Endothelial cell (in vitro differentiated cells): ENCODE measurements at regions not wholly inside any gene's neighbourhood (a gene's known extent, or its start where the extent isn't known, plus 50 kb on each side); places are given as distances from the start of the nearest gene placed in this dataset.

Experiments used
- DNase-seq: peaks from one replicate; pipeline ENCODE4 v3.0.0; 2021; ENCODE audit warnings: low spot score
- H3K27ac Mint-ChIP-seq: one replicate; pipeline ENCODE4 v1.8.0; 2021; ENCODE audit warnings: mixed read lengths, inconsistent platforms; ENCODE audit not compliant: unreplicated experiment
- H3K27me3 Mint-ChIP-seq: one replicate; pipeline ENCODE4 v1.8.0; 2021; ENCODE audit warnings: mild to moderate bottlenecking, moderate library complexity, mixed read lengths, inconsistent platforms; ENCODE audit not compliant: unreplicated experiment
- H3K36me3 Mint-ChIP-seq: one replicate; pipeline ENCODE4 v1.8.0; 2021; ENCODE audit warnings: mild to moderate bottlenecking, low read depth, mixed read lengths, inconsistent platforms; ENCODE audit not compliant: unreplicated experiment
- H3K4me1 Mint-ChIP-seq: one replicate; pipeline ENCODE4 v1.8.0; 2021; ENCODE audit warnings: mild to moderate bottlenecking, mixed read lengths, inconsistent platforms; ENCODE audit not compliant: unreplicated experiment
- H3K4me3 Mint-ChIP-seq: one replicate; pipeline ENCODE4 v1.8.0; 2021; ENCODE audit warnings: mild to moderate bottlenecking, mixed read lengths, inconsistent platforms; ENCODE audit not compliant: unreplicated experiment
- H3K9me3 Mint-ChIP-seq: one replicate; pipeline ENCODE4 v1.8.0; 2021; ENCODE audit warnings: mixed read lengths, inconsistent platforms; ENCODE audit not compliant: unreplicated experiment
- CTCF ChIP-seq: fragments of 200-600 bp; sonication (generic); IDR thresholded peaks from one replicate; pipeline ENCODE4 v1.5.0; 2021; ENCODE audit warnings: antibody characterized with exemption; ENCODE audit not compliant: unreplicated experiment

GRCh38 chr12:77294016-77294415 lies 228.6 kb upstream of the E2F7 start:
- DNase-seq: no peak
- TF ChIP-seq CTCF: no peak

GRCh38 chr12:77274926-77275325 lies 209.6 kb upstream of the E2F7 start:
- Mint-ChIP-seq H3K27me3 (no peaks in the 10 kb centered on the region), H3K9me3 (no peaks in the 10 kb centered on the region), H3K4me3 (no peak overlapping the region), H3K27ac (no peak overlapping the region), H3K36me3 (no peaks in the 10 kb centered on the region), H3K4me1 (peaks cover 4% of the 10 kb centered on the region)
- no peak for DNase-seq
- no peak for TF ChIP-seq CTCF

More at GRCh38 chr12:77294016-77294415, 228.6 kb upstream of the E2F7 start:
- no peak overlapping the region for H3K27ac Mint-ChIP-seq
- H3K9me3 Mint-ChIP-seq: no peaks in the 10 kb centered on the region
- no peaks in the 10 kb centered on the region for H3K36me3 Mint-ChIP-seq
- H3K4me1 Mint-ChIP-seq: no peaks in the 10 kb centered on the region
- no peak overlapping the region for H3K4me3 Mint-ChIP-seq
- H3K27me3 Mint-ChIP-seq: no peaks in the 10 kb centered on the region

- Mint-ChIP-seq H3K27me3 (no peaks in the 10 kb centered on the region), H3K4me1 (peaks cover 4% of the 10 kb centered on the region)
Observed at GRCh38 chr12:77273898-77274297, 208.5 kb upstream of the E2F7 start.

GRCh38 chr12:77256956-77257355 lies 191.6 kb upstream of the E2F7 start:
- no peak for DNase-seq
- H3K4me3 Mint-ChIP-seq: no peak overlapping the region
- no peaks in the 10 kb centered on the region for H3K9me3 Mint-ChIP-seq
- H3K27me3 Mint-ChIP-seq: peaks cover 1% of the 10 kb centered on the region
- H3K4me1 Mint-ChIP-seq: no peaks in the 10 kb centered on the region
- H3K36me3 Mint-ChIP-seq: no peaks in the 10 kb centered on the region
- no peak overlapping the region for H3K27ac Mint-ChIP-seq
- no peak for TF ChIP-seq CTCF

More at GRCh38 chr12:77273898-77274297, 208.5 kb upstream of the E2F7 start:
- DNase-seq: no peak
- Mint-ChIP-seq H3K36me3 (no peaks in the 10 kb centered on the region), H3K9me3 (no peaks in the 10 kb centered on the region), H3K4me3 (no peak overlapping the region), H3K27ac (no peak overlapping the region)
- no peak for TF ChIP-seq CTCF

- no peaks in the 10 kb centered on the region for H3K9me3 Mint-ChIP-seq
- peaks cover 3% of the 10 kb centered on the region for H3K4me1 Mint-ChIP-seq
- no peak for DNase-seq
- peaks cover 1% of the 10 kb centered on the region for H3K27me3 Mint-ChIP-seq
- H3K36me3 Mint-ChIP-seq: no peaks in the 10 kb centered on the region
- TF ChIP-seq CTCF: no peak
- H3K27ac Mint-ChIP-seq: no peak overlapping the region
- no peak overlapping the region for H3K4me3 Mint-ChIP-seq
Observed at GRCh38 chr12:77253321-77253720, 188.0 kb upstream of the E2F7 start.
